Lower leg skin (tissue), 4 donors: ENCODE measurements at regions not wholly inside any gene's neighbourhood (a gene's known extent, or its start where the extent isn't known, plus 50 kb on each side); places are given as distances from the start of the nearest gene placed in this dataset.

Experiments
- DNase-seq, 2 donors: peaks; one replicate each; pipeline ENCODE4 v3.0.0-alpha.2; 2019; ENCODE audit warnings: low spot score in 2 of 2
- H3K4me3 ChIP-seq: fragments of 200-600 bp; sonication (generic); 2 replicates; pipeline ENCODE4 v1.5.1; 2017; ENCODE audit warnings: mild to moderate bottlenecking, low read depth; ENCODE audit not compliant: poor library complexity, severe bottlenecking
- POLR2A ChIP-seq, 2 donors: fragments of 450-650 bp; IDR thresholded peaks; one replicate each; pipeline ENCODE4 v1.6.1; 2016 to 2017; ENCODE audit warnings: antibody characterized with exemption in 2 of 2, mild to moderate bottlenecking in 1 of 2, moderate library complexity in 1 of 2
- WGBS, 2 donors: methylation state at CpG; one replicate each; pipeline ENCODE4 v1.1.5; 2018; 5-methylcytosine and 5-hydroxymethylcytosine counted together
- intact Hi-C: fragments of 100-400 bp; cut with DNase I; formaldehyde crosslinking; loops from one replicate; pipeline ENCODE4 v1.15.0; 2023; ENCODE audit warnings: low total_unique reads
- TF ChIP-seq, protein P1 (sequence below), 3 donors: fragments of 450-650 bp; IDR thresholded peaks; one replicate each; pipeline ENCODE4 v1.5.1; 2016; ENCODE audit warnings: antibody characterized with exemption in 3 of 3, mild to moderate bottlenecking in 3 of 3, moderate library complexity in 2 of 3

DNA sequence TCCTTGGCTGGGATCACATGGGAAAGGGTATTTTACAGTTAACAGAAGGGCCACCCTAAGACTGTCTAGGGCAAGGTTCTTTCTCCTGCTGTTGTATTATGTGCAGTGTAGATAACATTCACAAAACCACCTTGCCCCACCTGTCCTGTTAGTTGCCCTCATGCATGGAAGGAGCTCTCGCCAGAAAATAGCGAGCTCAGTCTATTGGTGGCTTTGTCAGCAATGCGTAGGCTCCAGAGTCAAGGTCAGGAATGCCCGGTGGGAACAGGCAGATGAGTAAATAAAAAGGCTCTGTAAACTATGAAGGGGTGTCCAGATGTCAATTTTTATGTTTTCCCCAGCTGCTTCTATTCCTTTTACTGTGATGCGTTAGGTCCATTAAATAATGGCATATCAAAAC is 107.1 kb upstream of the WDR11 start:
- H3K4me3 ChIP-seq, result no peak overlapping the region
- 91 to 92% methylated on average over 5 of the region's 5 CpGs for WGBS, 2 donors
- TF ChIP-seq POLR2A (IDR thresholded peaks at IDR 0.05), result no peak
- TF ChIP-seq, protein P1, sequence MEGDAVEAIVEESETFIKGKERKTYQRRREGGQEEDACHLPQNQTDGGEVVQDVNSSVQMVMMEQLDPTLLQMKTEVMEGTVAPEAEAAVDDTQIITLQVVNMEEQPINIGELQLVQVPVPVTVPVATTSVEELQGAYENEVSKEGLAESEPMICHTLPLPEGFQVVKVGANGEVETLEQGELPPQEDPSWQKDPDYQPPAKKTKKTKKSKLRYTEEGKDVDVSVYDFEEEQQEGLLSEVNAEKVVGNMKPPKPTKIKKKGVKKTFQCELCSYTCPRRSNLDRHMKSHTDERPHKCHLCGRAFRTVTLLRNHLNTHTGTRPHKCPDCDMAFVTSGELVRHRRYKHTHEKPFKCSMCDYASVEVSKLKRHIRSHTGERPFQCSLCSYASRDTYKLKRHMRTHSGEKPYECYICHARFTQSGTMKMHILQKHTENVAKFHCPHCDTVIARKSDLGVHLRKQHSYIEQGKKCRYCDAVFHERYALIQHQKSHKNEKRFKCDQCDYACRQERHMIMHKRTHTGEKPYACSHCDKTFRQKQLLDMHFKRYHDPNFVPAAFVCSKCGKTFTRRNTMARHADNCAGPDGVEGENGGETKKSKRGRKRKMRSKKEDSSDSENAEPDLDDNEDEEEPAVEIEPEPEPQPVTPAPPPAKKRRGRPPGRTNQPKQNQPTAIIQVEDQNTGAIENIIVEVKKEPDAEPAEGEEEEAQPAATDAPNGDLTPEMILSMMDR (IDR thresholded peaks at IDR 0.05), result no peak
- no peak for DNase-seq
- intact Hi-C loops, result no loop called here

DNA sequence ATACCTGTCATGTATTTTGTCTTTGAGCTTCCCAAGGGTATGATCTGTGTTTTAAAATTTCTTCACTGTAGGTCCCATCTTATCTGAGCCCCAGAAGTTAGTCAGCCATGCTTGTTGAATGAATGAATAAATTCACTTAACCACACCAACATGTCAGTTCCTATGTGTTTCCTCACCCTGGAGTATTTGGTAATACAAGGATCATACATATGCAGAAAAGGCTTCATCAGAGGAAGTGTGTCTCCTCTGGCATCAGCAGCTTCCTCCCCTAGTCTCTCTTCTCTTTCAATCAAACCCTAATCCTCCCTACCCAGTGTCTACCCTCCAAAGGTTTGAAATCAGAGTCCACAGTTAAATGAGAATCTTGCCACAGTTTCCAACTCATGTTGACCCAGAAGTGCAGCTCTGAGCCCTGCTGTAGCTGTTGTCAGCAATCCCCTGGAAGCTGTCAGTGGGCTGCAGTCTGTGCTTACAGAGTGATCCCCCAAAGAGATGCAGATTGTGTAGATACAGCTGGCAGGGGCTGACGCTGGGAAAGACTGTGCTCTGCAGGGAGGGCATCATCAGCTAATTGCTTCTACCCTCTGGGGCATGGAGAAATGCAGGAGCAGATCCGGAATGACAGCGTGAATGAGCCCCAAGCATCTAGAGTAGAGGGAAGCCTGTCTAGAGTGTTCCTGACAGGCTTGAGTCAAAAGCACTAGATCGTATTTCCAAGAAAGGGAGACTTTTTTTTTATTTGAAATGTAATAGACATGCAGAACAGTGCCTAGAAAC is 105.0 kb upstream of the WDR11 start:
- no peak for TF ChIP-seq POLR2A (IDR thresholded peaks at IDR 0.05)
- TF ChIP-seq, protein P1 (IDR thresholded peaks at IDR 0.05), result no peak
- DNase-seq, result no peak
- no peak overlapping the region for H3K4me3 ChIP-seq
- intact Hi-C loops, result no loop called here
- 19 to 27% methylated on average over 4 of the region's 4 CpGs for whole genome bisulfite sequencing, 2 donors

DNA sequence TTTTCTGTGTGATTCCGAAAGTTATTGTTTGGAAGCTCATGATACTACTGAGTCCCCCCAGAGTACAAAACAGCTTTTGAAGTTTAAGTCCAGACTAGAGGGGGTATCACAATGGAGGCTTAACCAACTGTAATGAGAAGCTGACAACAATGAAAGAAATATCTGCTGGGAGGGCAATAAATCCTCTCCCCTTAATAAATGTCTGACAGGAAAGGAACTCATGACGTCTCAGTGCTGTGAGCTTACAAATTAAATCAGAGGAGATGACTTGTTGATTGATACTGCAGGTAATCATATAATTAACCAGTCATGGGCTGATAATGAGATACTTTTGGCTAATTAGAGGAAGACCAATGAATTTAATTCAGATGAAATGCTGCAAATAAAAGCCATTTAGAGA is 102.6 kb upstream of the WDR11 start:
- no peak for DNase-seq
- TF ChIP-seq POLR2A (IDR thresholded peaks at IDR 0.05), result no peak
- TF ChIP-seq, protein P1 (IDR thresholded peaks at IDR 0.05), result no peak
- H3K4me3 ChIP-seq, result no peak overlapping the region
- intact Hi-C loops, result no loop called here
- WGBS, 2 donors, result 58 to 60% methylated on average over 2 of the region's 2 CpGs

DNA sequence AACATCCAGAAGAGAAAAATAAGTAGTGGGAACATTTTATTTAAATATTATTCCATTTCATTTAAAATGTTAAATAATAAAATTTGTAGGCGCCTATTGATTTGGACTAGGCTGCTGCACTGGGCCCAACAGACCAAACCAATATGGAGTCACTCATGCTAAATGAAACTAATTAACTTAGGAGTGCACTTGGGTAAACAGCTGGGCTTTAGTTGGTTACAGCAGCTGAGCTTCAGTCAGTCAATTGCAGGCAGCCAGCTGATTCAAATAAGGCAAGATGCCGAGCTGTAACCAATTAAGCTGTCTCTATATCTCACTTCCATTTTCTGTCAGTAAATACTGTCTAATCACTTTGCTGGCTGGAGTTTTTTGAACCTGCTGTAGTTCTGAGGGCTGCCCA is 102.1 kb upstream of the WDR11 start:
- WGBS, 2 donors, result 57 to 68% methylated on average over 2 of the region's 2 CpGs
- no peak for DNase-seq
- H3K4me3 ChIP-seq, result no peak overlapping the region
- no peak for TF ChIP-seq POLR2A (IDR thresholded peaks at IDR 0.05)
- TF ChIP-seq, protein P1 (IDR thresholded peaks at IDR 0.05), result no peak
- intact Hi-C loops, result no loop called here

DNA sequence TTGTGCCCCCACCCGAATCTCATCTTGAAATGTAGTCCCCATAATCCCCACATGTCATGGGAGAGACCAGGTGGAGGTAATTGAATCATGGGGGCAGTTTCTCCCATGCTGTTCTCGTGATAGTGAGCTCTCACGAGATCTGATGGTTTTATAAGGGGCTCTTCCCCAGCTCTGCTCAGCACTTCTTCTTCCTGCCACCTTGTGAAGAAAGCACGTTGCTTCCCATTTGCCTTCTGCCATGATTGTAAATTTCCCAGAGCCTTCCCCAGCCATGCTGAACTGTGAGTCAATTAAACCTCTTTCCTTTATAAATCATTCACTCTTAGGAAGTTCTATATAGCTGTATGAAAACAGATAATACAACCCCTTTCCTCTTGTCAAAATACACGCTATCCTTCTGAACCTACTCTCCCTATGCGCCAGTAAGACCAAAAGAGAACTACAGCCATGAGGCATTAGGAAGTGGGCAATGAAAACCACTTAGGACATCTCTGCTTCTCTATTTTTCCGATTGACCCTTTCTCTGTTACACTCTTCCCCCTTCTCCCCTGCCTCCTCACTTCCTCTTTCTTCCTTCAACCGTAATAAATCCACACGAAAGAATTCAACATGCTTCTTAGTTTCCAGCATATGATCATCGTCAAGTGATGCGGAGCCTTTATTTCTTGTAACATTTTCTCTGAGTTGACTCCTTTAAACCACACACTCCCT is 101.2 kb upstream of the WDR11 start:
- no peak for DNase-seq
- TF ChIP-seq POLR2A (IDR thresholded peaks at IDR 0.05), result no peak
- TF ChIP-seq, protein P1 (IDR thresholded peaks at IDR 0.05), result no peak
- intact Hi-C loops, result no loop called here
- H3K4me3 ChIP-seq, result no peak overlapping the region
- WGBS, 2 donors, result 63 to 68% methylated on average over 11 of the region's 11 CpGs
